Activated CD4-positive, alpha-beta T cell treated with anti-CD3 and anti-CD28 coated beads for 1 hour (primary cell): ENCODE measurements at regions not wholly inside any gene's neighbourhood (a gene's known extent, or its start where the extent isn't known, plus 50 kb on each side); places are given as distances from the start of the nearest gene placed in this dataset.
"Not testable (repeated sequence)": the region's sequence is repeated elsewhere in the genome, so short reads cannot be mapped to it uniquely, and the experiment has no call there.

Experiments used
- DNase-seq: peaks from one replicate; pipeline ENCODE4 v3.0.0-alpha.2; 2020

DNA sequence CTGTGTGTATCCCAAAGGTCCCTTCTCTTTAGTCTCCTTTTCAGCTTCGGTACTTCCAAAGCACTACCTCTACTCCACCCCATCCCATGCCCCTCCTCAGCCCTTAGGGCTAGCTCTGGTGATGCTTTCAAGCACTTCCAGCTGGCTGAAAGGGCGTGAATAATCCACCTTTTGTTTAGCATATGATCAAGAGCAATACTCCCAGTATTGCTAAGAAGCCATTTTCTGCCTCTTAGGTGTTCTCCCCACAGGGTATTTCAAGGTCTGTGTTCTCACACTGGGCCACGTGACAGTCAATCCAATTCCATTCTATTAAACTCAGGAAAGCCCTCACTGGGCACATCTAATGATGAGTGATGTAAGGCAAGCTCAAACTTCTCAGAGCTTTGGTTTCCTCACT, 298.5 kb upstream of the PROX1 start:
- no peak for DNase-seq

GRCh38 chr1:213690341-213690917, 297.3 kb upstream of the PROX1 start:
- DNase-seq, result no peak

- DNase-seq, result no peak
Measured at GRCh38 chr1:213692321-213692720, 295.5 kb upstream of the PROX1 start.

GRCh38 chr1:213693864-213694263, 293.9 kb upstream of the PROX1 start:
- DNase-seq, result no peak

GRCh38 chr1:213697192-213697802, 290.5 kb upstream of the PROX1 start:
- no peak for DNase-seq

DNA sequence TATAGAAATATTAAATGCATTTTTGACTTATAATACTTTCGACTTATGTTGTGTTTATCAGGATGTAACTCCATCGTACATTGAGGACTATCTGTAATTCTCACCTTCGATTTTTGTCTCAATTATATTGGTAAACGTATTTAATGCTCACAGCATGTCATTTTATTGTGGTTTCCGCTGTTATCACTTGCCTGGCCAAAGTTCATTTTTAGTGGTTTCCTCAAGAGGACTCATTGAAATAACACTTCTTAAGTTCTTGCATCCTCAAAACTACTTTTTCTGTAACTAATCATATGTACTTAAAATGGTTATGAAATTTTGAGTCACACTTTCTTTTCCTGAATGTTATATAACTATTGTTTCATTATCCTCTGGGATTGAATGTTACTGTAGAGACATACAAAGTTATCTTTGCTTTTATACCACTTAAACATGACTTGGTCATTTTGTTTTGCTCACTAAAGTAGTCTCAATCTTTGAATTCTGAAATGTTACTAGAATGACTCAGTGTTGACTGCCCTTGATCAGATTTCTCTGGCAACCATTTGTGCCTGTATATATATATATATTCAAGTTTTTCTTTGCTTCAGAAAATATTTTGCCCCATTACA, 289.6 kb upstream of the PROX1 start:
- no peak for DNase-seq

GRCh38 chr1:213702703-213703102, 285.1 kb upstream of the PROX1 start:
- DNase-seq, result no peak

- no peak for DNase-seq
Measured at GRCh38 chr1:213704941-213705340, 282.8 kb upstream of the PROX1 start.

DNA sequence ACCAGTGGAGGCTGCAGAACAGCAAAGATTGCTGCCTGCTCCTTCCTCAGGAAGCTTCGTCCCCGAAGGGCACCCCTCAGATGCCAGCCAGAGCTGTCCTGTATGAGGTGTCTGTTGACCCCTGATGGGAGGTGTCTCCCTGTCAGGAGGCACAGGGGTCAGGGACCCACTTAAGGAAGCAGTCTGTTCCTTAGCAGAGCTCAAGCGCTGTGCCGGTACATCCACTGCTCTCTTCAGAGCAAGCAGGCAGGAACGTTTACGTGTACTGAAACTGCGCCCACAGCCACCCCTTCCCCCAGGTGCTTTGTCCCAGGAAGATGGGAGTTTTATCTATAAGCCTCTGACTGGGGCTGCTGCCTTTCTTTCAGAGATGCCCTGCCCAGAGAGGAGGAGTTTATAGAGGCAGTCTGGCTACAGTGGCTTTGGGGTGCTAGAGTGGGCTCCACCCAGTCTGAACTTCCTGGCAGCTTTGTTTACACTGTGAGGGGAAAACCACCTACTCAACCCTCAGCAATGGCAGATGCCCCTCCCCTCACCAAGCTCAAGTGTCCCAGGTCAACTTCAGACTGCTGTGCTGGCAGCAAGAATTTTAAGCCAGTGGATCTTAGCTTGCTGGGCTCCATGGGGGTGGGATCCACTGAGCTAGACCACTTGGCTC, 275.8 kb upstream of the PROX1 start:
- not testable (repeated sequence) for DNase-seq

GRCh38 chr1:213714645-213715044, 273.1 kb upstream of the PROX1 start:
- no peak for DNase-seq

GRCh38 chr1:213715182-213715581, 272.6 kb upstream of the PROX1 start:
- no peak for DNase-seq

- DNase-seq, result no peak
Measured at GRCh38 chr1:213719462-213719861, 268.3 kb upstream of the PROX1 start.

- DNase-seq, result no peak
Measured at GRCh38 chr1:213720032-213720431, 267.7 kb upstream of the PROX1 start.

DNA sequence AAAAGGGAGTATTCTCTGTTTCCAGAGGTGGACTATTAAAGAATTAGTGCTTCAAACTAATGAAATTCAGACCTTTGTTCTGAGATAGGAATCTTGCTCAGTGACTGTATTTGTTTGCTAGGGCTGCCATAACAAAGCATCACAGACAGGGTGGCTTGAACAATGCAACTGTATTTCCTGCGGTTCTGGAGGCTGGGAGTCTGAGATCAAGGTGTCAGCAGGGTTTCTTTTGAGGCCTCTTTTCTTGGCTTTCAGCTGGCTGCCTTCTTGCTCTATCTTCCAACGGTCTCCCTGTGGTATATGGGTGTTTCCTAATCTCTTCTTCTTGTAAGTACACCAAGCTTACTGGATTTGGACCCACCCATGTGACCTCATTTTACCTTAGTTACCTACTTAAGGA, 264.6 kb upstream of the PROX1 start:
- no peak for DNase-seq

DNA sequence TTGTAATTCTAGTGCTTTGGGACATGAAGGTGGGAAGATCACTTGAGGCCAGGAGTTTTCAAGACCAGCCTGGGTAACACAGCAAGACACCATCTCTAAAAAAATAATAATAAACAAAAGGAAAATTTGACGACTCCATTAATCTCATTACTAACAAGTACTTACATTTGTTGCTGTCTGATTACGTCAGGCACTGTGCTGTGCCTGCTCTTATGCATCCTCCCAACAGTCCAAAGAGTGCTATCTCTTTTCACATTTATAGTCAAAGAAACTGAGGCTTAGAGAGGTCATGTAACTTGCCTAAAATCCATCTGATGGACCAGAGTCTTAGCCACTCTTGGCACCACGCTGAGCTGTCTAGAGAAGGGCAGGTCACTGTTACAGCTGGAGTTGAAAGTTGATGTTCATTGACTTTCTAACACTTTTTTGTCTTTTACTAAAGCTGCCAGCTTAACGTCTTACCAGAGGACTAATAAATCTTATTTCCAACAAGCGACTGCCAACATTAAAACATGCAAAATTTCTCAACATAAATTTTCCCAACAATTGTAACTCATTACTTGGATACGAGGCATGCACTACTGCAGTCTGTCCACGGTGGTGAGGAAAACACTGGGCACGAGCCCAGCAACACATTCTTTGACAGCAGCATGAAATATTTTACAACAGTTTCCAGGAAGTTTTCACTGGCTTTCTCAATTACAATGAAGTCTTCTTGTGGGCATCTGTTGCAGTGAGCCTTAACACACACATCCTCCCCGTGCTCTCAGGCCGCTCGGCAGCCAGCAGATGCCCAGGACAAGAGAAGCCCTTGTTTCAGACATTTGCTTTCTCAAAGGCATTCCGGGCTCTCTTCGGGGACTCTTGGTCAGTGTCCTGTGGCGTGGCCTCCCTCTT, 262.9 kb upstream of the PROX1 start:
- no peak for DNase-seq

DNA sequence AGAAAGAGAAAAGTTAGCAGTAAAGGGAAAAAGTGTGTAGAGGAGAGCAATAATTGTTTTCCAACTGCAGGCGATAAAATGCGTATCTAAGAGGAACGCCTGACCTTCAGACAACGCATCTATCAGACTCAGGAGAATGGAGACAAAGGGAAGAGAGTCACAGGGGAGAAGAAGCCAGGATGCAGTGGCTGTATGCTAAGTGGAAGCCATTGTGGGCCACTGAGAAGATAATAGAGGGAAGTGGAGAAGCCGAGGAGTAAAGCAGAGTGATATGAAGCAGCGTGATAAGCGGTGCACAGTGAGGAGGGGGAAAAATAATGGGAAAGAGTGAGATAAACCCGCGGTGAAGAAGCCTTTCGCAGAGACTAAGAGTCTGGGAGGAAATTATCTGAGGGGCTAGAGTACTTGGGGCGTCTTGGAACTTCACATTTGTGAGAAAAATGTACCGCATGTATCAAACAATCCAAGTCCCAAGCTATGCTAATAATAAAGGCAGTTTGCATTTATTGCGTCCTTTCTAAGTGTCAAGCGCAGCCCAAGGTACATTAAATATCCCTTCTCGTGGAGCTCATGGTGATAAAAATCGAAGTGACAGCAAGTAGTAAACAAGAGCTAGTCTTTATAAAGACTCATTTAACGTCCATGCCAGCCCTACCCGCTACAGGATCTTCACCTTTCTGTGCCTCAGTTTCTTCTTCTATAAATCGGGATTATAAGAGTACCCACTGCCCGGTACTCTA, 259.8 kb upstream of the PROX1 start:
- DNase-seq, result no peak

DNA sequence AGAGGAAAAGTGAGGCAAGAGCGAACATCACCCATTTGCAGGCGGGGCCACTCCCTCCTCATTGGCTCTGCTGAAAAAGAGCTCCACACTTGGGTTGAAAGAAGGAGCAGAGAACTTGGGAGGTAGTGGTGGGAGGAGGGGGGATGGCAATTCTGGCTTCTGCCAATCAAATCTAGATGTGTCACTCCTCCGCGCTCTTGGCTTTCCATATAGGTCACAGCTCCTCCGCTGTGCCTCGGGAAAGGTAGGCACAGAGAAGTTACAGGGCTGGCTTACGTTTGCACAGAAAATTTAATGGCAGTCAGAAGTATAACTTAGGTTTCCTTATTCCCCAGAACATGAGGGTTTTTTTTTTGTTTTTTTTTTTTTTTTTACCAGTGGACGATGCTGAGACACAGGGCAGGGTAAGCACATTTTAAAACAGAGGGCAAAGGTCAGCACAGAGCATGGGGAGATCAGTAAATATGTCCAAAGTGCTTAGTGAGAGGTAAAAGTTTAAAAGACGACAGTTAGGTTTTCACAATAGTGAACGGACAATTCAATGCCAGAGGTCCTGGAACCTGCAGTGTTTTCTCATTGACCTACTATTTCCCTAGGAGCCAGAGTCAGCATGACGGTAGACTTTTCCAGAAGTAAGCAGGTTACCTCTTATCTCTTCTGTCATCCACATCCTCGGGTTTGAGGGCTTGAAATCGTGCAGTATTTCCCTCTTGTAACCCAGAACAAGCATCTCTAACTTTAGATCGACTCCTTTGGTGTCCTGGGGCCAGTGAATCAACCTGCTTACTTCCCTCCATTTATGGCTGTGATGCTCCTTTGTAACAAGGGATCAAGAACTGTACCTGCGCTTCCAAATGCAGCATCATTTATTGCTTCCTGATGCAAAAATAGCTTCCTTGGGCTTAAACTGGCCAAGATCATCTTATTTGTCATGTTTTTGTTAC, 258.9 kb upstream of the PROX1 start:
- DNase-seq, result no peak

DNA sequence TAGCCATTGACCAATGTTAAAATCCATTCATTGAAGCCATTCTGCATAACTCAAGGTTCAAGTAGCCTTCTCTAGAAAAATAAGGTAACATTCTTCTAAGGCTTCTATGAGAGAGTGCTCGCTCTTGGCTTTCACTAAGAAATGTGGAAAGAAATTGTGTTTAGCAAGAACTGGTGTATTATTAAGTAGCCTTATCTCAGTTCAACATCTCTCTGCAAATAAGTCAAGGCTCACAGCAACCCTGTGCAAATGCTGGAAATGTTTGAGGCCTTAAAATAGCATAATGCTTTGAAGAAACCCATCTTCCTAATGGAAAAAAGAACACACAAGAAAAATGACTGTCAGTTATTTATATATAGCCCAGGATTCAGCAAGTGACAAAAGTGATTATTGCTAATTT, 254.1 kb upstream of the PROX1 start:
- DNase-seq, result no peak

- DNase-seq, result no peak
Measured at GRCh38 chr1:213737398-213738035, 250.3 kb upstream of the PROX1 start.

GRCh38 chr1:213738658-213739057, 249.1 kb upstream of the PROX1 start:
- DNase-seq, result no peak

DNA sequence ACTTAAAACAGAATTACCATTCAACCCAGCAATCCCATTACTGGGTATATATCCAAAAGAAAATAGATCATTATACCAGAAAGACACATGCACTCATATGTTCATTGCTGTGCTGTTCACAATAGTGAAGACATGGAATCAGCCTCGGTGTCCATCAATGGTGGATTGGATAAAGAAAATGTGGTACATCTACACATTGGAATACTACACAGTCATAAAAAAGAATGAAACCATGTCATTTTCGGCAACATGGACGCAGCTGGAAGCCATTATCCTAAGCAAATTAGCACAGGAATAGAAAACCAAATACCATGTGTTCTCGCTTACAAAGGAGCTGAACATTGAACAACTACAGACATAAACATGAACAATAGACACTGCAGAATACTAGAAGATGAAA, 244.8 kb upstream of the PROX1 start:
- no peak for DNase-seq
